GM21717 (cell line): ENCODE measurements at regions not wholly inside any gene's neighbourhood (a gene's known extent, or its start where the extent isn't known, plus 50 kb on each side); places are given as distances from the start of the nearest gene placed in this dataset.
A peak's percentile ranks its signal among the peaks of the same experiment; 100 is the strongest.

Experiments
- ATAC-seq: cut with Tn5 transposase; IDR thresholded peaks from one replicate; pipeline ENCODE4 v1.9.1; 2021; ENCODE audit warnings: mild to moderate bottlenecking, moderate library complexity; ENCODE audit not compliant: unreplicated experiment

- ATAC-seq = no peak
These were observed 163.9 kb upstream of the GEMIN8 start for GRCh38 chrX:14193547-14193946.

- no peak for ATAC-seq
These were observed 144.2 kb upstream of the GEMIN8 start for GRCh38 chrX:14173873-14174272.

GRCh38 chrX:14164828-14165227 lies 135.1 kb upstream of the GEMIN8 start:
- no peak for ATAC-seq

GRCh38 chrX:14125462-14125861 lies 95.8 kb upstream of the GEMIN8 start:
- no peak for ATAC-seq

- ATAC-seq = no peak
These were observed 94.9 kb upstream of the GEMIN8 start for GRCh38 chrX:14124562-14124961.

- peak; percentile 87 for ATAC-seq
These were observed 66.0 kb upstream of the GEMIN8 start for GRCh38 chrX:14095702-14096101.

- no peak for ATAC-seq
These were observed 64.5 kb upstream of the GEMIN8 start for GRCh38 chrX:14094191-14094590.

- no peak for ATAC-seq
These were observed 54.8 kb upstream of the GEMIN8 start for GRCh38 chrX:14084466-14084865.

GRCh38 chrX:14083783-14084182 lies 54.1 kb upstream of the GEMIN8 start:
- no peak for ATAC-seq

GRCh38 chrX:14079891-14080430 lies 50.3 kb upstream of the GEMIN8 start:
- ATAC-seq = no peak
